ENCODE measurements at regions not wholly inside any gene's neighbourhood (a gene's known extent, or its start where the extent isn't known, plus 50 kb on each side); places are given as distances from the start of the nearest gene placed in this dataset.

- DNase-seq, result no peak
Observed at GRCh38 chr1:4395676-4396075, 258.7 kb upstream of the AJAP1 start.

DNA sequence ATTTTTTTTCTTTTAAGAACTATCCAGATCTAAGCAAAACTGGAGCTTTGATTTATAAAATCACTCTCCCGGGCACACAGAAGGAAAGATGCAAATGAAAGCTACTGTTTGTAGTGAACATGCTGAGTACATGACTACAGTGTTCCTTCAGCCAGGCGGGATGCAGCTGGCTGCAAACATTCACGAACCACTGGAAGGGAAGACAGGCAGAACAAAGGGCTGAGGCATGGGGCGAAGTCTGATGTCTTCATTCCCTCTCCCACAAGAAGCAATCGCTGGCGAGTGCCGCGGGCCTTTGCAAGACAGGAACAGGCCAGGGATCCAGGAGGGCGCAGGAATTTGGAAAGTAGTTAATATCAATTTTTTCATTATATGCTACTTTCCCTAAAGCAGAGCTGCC lies 257.9 kb upstream of the AJAP1 start:
- DNase-seq, result peak; percentile 19

DNA sequence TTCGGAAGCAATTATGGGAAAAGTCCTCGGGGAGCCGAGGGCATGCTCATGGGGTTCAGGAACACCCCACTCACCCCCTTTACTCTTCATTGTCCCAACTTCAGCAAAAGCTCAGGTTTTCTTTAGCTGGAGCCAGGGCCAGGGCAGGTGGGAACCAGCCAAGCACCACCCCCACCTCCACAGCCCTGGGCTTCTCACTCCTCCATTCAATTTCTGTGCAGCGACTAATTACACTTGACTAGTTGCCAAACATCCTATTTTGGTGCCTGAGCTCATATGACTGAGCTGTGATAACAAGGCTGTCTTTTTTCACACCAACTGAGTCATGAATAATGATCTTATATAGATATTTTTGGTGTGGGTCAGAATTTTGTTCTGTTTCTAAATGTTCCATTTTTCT lies 257.2 kb upstream of the AJAP1 start:
- DNase-seq, result peak; percentile 11

- no peak for DNase-seq
Observed at GRCh38 chr1:4402032-4402431, 252.4 kb upstream of the AJAP1 start.

- no peak for DNase-seq
Observed at GRCh38 chr1:4404854-4405590, 249.4 kb upstream of the AJAP1 start.

DNA sequence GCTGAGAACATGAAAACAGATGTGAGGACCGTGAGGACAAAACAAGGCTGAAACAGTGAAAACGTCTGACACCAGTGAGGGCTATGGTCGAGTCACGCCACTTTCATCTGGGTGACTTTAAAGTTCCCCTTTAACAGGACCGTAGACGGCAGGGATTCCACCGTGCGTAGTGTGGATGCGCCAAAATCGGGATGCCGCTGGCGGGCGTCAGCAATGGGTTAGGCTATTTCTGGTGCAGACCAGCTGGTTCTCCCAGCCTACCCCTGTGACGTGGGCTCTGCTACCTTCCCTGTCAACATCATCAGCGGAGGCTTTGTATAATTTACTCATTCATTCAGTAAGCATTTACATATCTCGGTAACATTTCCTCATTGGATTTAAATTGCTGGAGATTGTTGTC lies 246.6 kb upstream of the AJAP1 start:
- no peak for DNase-seq

- no peak for DNase-seq
Observed at GRCh38 chr1:4408380-4408779, 246.0 kb upstream of the AJAP1 start.

- no peak for DNase-seq
Observed at GRCh38 chr1:4411862-4412261, 242.5 kb upstream of the AJAP1 start.

- DNase-seq, result no peak
Observed at GRCh38 chr1:4415476-4415875, 238.9 kb upstream of the AJAP1 start.

DNA sequence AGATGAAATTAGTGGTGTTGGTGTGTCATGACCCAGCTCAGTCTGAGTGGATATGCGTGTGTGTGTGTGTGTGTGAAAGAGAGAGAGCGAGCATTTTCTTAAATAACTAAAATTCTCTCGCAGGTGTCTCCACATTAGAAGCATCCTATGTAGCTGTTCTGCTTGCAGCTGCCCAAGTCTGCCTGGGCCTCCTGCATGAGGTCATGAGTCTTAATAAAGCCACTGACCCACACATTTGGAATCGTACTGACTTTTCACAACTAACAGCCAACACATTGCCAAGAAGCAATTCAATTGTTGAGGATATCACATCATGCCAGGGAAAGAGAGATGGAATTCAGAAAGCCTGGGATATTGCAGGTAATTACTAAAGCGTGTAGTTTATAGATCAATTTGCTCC lies 238.2 kb upstream of the AJAP1 start:
- no peak for DNase-seq

GRCh38 chr1:4418021-4418420 lies 236.4 kb upstream of the AJAP1 start:
- no peak for DNase-seq

DNA sequence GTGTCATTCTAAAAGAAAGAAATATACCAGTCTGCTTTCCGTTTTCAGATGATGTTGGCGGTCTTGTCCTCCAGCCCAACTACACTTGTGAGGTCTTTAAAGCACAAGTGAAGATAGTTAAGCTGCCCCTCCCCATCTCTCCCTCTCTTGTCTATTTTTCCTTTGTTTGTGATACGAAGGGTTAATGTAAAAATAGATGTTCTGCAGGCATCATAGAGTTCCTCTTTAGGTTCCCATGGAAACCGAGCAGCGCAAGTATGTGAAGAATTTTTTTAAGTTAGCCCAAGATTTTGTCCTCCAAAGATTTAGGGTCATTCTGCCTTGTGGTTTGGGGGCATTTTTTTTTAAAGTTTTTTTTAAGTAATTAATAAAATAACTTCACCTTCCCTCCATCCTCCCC lies 232.4 kb upstream of the AJAP1 start:
- no peak for DNase-seq

DNA sequence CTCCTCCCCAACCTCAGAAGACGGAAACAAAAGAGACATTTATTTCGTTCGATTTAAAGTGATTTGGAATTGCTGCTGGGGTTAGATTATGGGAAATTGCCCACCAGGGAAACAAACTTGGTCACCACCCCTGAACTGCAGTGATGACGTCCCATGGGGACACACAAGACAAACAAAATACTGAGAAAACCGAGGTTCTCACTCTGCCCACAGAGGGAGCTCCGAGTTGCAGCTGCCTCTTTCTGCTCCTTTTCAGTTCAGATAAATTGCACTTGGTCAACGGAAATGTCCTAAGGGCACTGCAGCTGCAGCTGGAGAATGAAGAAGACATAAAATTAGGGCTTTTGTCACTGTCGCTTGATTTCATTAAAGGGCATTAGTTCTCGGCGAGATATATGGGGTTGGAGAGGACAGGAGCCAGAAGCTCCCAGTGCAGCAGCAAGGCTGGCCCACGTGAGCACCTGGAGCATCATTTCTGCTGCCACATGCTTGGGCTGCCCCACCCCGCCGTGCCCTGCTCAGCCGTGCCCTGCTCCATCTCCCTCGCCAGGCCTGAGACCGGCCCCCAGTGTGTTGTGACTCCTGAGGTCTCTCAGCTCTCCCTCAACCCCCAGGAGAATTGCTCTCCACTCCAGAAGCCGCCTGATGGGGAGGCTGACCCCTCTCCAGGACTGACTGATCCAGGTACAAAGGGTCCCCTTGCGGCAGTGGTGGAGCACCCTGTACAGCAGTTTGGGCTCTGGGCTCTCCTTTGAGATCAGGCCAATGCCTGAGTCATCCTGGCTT lies 231.7 kb upstream of the AJAP1 start:
- peak; percentile 29 for DNase-seq

- no peak for DNase-seq
Observed at GRCh38 chr1:4424254-4424653, 230.2 kb upstream of the AJAP1 start.

DNA sequence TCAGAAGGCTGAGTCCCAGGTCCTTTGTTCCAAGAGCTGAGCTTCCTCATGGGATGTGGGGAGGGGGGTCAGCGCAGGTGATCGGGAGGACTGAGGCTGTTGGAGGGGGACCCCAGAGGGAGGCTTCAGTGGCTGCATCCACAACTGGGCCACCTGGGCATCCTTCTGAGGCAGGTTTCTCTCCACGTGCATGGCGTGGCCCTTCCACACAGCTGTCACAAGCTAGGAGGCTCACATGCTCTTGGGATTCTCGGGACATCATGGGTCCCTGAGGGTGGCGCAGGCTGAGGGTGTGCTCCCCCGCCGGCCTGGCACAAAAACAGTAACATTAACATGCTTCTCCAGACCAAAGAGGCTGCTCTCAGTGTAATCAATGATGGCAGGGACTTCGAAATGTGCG lies 229.6 kb upstream of the AJAP1 start:
- no peak for DNase-seq

DNA sequence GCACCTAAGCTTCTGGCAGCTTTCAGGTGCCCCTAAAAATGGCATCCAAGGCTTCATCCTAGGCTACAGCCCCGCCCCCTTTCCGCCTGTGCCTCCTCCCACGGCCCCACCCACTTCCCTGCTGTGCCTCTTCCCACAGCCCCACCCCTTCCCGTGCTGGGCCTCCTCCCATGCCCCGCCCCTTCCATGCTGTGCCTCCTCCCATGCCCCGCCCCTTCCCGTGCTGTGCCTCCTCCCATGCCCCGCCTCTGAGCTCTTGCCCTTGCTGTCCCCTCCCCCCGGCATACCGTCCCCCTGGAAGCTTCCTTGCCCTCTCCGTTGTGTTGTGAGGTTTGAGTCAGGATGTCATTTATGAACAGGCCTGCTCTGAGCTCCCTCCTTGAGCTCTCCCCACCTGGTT lies 228.5 kb upstream of the AJAP1 start:
- no peak for DNase-seq

GRCh38 chr1:4428711-4429110 lies 225.7 kb upstream of the AJAP1 start:
- no peak for DNase-seq

GRCh38 chr1:4430406-4431365 lies 223.7 kb upstream of the AJAP1 start:
- no peak for DNase-seq

GRCh38 chr1:4431491-4431890 lies 222.9 kb upstream of the AJAP1 start:
- DNase-seq, result no peak

DNA sequence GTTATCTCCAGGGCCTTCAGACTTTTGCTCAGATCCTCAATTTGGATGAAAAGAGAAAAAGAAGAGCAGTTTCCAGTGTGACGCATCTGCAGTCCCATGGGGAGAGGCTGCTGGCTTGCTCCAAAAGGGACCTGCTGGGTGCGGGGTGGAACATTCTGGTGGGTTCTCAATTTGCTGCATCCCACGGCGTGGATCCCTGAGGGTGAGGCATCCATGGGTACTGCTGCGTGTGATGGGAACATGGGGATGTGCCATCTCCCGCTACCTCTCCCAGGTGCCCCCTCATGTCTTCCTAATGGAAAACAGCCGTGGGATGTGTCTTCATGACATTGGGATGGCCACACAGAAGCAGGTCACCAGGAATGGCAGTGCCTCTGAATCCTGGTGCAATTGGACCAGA lies 221.3 kb upstream of the AJAP1 start:
- DNase-seq, result no peak

GRCh38 chr1:4444086-4444485 lies 210.3 kb upstream of the AJAP1 start:
- DNase-seq, result no peak

- DNase-seq, result no peak
Observed at GRCh38 chr1:4447778-4448420, 206.5 kb upstream of the AJAP1 start.

DNA sequence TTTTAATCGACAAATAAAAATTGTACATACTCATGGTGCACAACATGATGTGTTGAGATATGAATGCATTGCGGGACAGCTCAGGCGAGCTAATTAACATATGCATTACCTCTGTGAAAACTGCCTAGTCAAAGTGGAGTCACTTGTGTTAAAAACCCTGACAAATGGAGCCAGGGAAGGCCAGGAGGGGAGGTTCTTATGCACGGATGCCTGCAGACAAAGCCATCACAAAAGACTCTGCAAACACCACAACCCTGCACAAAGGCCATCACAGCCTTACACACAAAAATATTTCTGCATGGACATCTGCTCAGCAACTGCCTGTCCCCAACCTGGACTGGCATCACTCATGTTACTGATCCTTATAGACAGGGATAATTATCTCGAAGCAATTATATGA lies 204.4 kb upstream of the AJAP1 start:
- DNase-seq, result peak; percentile 66

Measured in eye (tissue), 1 donor.